Body of pancreas (tissue), 4 donors: ENCODE measurements at regions not wholly inside any gene's neighbourhood (a gene's known extent, or its start where the extent isn't known, plus 50 kb on each side); places are given as distances from the start of the nearest gene placed in this dataset.

Experiments
- POLR2A ChIP-seq, 3 donors: fragments of 450-650 bp; IDR thresholded peaks; one replicate each; pipeline ENCODE4 v1.6.1; 2016; ENCODE audit warnings: antibody characterized with exemption in 3 of 3, mild to moderate bottlenecking in 2 of 3
- TF ChIP-seq, protein P1 (sequence below), 7 experiments: fragments of 450-650 bp in 4 of 7; fragments of 200-600 bp in 3 of 7; sonication (generic) in 3 of 7; IDR thresholded peaks; one replicate each; pipeline ENCODE4 v1.5.1; 2016 to 2019; ENCODE audit warnings: antibody characterized with exemption in 7 of 7

GRCh38 chr1:169015464-169015863 lies 91.0 kb upstream of the ATP1B1 start:
- TF ChIP-seq, protein P1, sequence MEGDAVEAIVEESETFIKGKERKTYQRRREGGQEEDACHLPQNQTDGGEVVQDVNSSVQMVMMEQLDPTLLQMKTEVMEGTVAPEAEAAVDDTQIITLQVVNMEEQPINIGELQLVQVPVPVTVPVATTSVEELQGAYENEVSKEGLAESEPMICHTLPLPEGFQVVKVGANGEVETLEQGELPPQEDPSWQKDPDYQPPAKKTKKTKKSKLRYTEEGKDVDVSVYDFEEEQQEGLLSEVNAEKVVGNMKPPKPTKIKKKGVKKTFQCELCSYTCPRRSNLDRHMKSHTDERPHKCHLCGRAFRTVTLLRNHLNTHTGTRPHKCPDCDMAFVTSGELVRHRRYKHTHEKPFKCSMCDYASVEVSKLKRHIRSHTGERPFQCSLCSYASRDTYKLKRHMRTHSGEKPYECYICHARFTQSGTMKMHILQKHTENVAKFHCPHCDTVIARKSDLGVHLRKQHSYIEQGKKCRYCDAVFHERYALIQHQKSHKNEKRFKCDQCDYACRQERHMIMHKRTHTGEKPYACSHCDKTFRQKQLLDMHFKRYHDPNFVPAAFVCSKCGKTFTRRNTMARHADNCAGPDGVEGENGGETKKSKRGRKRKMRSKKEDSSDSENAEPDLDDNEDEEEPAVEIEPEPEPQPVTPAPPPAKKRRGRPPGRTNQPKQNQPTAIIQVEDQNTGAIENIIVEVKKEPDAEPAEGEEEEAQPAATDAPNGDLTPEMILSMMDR (IDR thresholded peaks at IDR 0.05): no peak
- TF ChIP-seq POLR2A (IDR thresholded peaks at IDR 0.05): no peak
